ENCODE measurements at regions not wholly inside any gene's neighbourhood (a gene's known extent, or its start where the extent isn't known, plus 50 kb on each side); places are given as distances from the start of the nearest gene placed in this dataset.

DNA sequence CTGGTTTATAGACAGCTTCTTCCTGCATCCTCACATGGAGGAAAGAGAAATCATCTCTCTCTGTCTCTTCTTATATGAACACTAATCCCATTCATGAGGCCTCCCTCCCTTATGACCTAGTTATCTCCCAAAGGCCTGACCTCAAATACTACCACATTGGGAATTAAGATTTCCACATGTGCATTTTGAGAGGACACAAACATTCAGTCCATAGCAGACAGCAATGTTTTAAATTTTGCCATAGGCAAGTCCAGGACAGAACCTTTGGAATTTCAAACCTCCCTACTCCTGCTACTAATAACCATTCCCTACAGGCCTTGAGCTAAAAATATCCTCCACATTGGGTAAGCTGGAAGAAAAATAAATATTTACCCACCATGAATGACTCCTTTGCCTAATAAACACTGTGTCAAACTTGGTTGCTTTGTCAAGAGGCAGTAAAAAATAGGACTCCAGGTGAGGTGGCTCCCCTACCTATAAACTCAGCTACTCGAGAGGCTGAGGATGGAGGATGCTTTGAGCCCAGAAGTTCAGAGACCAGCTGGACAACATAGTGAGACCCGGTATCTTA is 113.7 kb downstream of the ZNF281 start:
- TF ChIP-seq, protein P1, sequence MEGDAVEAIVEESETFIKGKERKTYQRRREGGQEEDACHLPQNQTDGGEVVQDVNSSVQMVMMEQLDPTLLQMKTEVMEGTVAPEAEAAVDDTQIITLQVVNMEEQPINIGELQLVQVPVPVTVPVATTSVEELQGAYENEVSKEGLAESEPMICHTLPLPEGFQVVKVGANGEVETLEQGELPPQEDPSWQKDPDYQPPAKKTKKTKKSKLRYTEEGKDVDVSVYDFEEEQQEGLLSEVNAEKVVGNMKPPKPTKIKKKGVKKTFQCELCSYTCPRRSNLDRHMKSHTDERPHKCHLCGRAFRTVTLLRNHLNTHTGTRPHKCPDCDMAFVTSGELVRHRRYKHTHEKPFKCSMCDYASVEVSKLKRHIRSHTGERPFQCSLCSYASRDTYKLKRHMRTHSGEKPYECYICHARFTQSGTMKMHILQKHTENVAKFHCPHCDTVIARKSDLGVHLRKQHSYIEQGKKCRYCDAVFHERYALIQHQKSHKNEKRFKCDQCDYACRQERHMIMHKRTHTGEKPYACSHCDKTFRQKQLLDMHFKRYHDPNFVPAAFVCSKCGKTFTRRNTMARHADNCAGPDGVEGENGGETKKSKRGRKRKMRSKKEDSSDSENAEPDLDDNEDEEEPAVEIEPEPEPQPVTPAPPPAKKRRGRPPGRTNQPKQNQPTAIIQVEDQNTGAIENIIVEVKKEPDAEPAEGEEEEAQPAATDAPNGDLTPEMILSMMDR (IDR thresholded peaks at IDR 0.05; ENCODE audit: borderline replicate concordance, extremely low read depth, low read length, poor library complexity, severe bottlenecking) = no peak
- TF ChIP-seq EZH2 (IDR thresholded peaks at IDR 0.05; ENCODE audit: borderline replicate concordance, low read depth, low read length, severe bottlenecking) = no peak
